NCI-H128 (cell line): ENCODE measurements at regions not wholly inside any gene's neighbourhood (a gene's known extent, or its start where the extent isn't known, plus 50 kb on each side); places are given as distances from the start of the nearest gene placed in this dataset.

ENCODE experiments used
- DNase-seq: peaks from one replicate; lab custom pipeline; 2025; ENCODE audit not compliant: unreplicated experiment; lab: John Stamatoyannopoulos, UW

DNA sequence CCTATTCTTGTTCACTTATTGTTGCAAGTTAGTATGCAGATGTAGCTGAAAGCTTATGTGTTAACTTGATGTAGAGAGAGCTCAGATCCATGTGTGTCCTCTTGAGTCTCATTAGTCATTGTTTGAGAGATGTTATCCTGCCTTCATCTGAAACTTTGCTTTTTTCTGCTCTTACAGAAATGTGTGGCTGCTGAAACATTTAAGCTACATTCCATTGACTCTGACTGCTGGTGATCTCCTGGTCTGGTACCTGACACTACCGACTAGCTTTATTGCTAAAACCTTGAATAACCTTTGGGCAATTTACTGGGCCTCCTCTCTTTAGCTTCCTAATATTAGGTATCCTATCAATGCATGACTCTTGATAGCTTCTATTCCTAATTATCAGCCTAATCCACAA is 705.6 kb upstream of the FOXG1 start:
- DNase-seq: no peak

DNA sequence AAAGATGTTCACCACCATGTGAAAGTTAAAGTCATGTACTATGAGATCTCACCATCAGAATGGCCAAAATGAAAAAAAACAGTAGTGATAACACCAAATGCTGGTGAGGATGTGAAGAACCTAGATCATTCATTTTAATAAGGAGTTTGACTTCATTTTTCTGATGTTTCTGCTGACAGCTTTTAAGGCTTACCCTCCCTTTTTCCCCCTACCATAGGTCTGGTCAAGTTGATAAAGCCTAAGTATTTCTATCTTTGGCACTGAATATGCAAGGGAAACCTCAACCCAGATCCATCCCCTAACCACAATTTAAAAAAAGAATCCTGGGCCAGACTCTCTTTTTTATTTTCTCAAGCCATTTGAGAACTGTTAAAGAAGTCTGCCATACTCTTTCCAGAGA is 689.6 kb upstream of the FOXG1 start:
- DNase-seq: no peak

DNA sequence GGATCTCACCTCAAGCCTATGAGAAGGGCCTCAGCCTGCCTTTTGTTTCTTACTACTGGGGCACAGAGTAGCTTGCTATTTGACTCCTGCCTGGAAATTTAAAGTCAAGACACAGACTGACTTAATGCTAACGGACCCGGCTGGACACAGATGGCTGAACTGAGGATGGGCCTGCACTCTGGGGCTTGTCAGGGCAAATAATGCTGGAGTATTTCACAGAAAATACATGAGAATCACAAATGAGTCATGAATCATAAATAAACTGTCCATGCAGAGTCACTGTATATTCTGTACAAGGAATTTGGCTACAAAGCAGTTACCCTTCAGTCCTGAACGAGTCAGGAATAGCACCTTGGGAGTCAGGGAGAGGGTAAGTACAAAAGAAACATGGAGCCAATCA is 683.2 kb upstream of the FOXG1 start:
- DNase-seq: no peak

GRCh38 chr14:28088125-28088524 is 678.5 kb upstream of the FOXG1 start:
- no peak for DNase-seq

GRCh38 chr14:28097585-28097984 is 669.0 kb upstream of the FOXG1 start:
- DNase-seq: no peak

DNA sequence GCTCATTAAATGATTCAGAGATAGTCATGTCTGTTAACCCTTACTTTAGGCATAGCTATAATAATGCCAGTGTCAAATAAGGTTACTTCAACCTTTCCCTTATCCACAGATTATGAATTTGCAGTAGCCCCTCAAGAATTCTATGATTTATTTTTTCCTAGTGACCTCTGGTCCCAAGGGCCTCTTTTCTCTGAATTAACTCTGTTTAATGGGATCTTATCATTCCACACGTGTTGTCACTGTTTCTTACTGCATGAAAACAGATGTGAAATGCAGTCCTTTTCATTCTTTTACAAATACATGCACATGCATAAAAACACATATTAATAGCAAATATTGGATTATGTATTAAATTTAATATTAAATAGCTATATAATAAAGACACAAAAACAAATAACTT is 667.7 kb upstream of the FOXG1 start:
- DNase-seq: no peak

- peak; percentile 14 for DNase-seq
Measured at GRCh38 chr14:28102001-28102400, 664.6 kb upstream of the FOXG1 start.

DNA sequence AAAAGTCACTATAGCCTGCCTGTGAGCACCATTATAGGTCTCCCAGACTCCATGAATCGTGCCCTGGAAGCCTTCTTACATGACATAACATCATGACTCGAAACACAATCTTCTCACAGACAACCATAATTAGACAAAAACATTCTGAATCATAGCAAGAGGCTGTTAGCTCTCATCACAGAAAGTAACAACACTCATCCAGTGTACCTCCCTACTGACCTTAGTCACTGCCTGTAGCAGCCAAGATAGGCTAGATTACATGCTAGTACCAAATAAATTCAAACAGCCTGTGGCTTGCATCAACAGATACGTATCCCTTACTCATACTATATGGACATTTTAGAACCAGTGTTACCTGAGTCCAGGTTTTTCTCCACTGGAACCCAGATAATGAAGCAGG is 663.8 kb upstream of the FOXG1 start:
- DNase-seq: no peak

DNA sequence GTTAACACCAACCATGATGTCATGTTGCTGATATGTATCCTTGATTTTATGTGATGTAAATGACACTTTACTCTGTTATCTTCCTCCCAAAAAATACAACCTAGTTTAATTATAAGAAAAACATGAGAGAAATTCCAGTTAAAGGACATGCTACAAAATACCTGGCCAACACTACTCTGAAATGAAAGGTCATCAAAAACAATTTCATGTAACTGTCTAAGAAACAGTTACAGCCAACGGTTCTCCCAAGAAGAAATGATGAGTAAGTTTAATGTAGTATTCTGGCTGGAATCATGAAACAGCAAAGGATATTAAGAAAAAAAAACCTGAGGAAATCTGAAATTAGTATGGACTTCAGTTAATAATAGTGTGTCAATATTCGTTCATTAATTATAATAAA is 653.3 kb upstream of the FOXG1 start:
- no peak for DNase-seq

- DNase-seq: no peak
Measured at GRCh38 chr14:28116716-28117115, 649.9 kb upstream of the FOXG1 start.

- no peak for DNase-seq
Measured at GRCh38 chr14:28119849-28120248, 646.7 kb upstream of the FOXG1 start.

DNA sequence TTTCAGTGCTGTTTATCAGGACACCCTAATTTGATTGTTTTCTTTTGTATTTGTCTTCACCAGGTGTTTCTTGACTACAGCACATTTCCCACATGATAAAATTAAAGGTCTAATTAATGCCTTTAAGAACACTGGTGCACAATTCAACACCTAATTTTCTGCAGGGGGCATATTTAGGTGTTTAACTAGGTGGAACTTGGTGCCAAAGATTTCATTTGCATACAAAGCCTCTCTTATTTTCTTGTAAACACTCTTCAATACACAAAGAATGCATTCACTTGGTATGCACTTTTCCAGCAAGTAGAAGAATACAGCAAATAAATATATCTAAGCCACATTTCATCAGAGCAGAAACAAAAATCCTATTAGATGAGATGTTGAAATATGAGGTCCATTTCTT is 646.2 kb upstream of the FOXG1 start:
- no peak for DNase-seq

GRCh38 chr14:28121512-28122297 is 644.9 kb upstream of the FOXG1 start:
- DNase-seq: no peak

GRCh38 chr14:28130610-28131284 is 635.8 kb upstream of the FOXG1 start:
- DNase-seq: peak; percentile 39

DNA sequence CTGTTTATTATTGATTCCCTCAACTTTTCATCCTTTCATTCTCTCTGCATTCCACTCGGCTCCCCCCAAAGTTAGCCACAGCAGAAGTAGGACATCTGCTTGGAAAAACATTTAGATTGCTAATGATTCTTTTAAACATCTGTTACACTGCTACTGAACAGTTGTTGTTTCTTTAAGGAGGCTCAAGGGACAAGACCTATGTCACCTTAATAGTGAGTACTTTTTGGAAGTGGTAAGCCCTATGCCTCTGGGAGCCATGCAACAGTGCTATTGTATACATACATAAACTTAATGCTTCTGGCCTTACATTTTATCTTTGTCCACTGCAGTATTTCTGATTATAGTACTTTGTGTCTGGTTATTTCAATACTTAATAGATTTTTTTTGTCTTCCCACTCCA is 628.2 kb upstream of the FOXG1 start:
- DNase-seq: no peak

DNA sequence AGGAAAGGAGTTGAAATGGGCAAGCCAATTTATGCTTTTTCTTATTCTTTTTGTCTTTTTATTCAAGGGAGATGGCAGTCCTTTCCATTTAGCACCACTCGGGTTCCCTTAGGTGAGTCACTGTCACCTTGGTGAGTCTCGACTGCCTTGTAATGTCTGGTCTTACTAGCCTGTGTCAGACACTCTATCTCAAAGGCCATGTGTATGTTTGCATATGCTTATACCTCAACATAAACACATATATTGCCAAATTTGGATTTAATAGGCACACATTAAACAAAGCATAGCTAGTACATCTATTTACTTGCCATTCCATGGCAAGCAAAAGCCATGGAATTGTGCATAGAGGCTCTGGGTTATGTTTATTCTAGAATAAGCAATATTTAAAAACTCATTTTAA is 624.9 kb upstream of the FOXG1 start:
- DNase-seq: no peak

GRCh38 chr14:28142400-28143015 is 624.1 kb upstream of the FOXG1 start:
- peak; percentile 22 for DNase-seq

- DNase-seq: no peak
Measured at GRCh38 chr14:28143316-28143715, 623.3 kb upstream of the FOXG1 start.

DNA sequence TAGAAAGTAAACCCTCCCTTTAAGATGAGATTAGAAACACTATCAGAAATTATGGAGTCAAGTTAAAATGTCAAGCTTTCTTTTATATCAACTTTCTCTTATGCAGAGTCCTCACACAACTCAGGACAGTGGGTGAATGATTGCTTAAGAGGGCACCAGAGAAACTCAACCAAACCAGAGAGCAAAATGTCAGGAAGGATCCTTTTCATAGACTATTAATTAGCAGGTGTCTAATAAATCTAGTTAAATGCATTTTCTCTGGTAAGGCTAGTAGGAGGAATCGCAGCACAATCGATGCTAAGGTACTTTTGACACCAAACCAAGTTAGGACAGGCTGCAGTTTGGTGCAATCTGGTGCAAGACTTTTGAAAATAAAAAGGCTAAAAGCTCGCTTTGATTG is 614.7 kb upstream of the FOXG1 start:
- no peak for DNase-seq

- DNase-seq: no peak
Measured at GRCh38 chr14:28152453-28153044, 614.0 kb upstream of the FOXG1 start.

GRCh38 chr14:28157289-28157869 is 609.2 kb upstream of the FOXG1 start:
- DNase-seq: no peak
